ENCODE measurements at regions not wholly inside any gene's neighbourhood (a gene's known extent, or its start where the extent isn't known, plus 50 kb on each side); places are given as distances from the start of the nearest gene placed in this dataset.

GRCh38 chr2:104668631-104669030 lies 185.3 kb upstream of the POU3F3 start:
- DNase-seq = no peak

GRCh38 chr2:104673225-104673624 lies 180.7 kb upstream of the POU3F3 start:
- no peak for DNase-seq

GRCh38 chr2:104678181-104678580 lies 175.7 kb upstream of the POU3F3 start:
- DNase-seq = no peak

- peak in 1 of 58 donors; percentile 38 for DNase-seq
Measured at GRCh38 chr2:104685591-104685990, 168.3 kb upstream of the POU3F3 start.

- no peak for DNase-seq
Measured at GRCh38 chr2:104687147-104687546, 166.8 kb upstream of the POU3F3 start.

- DNase-seq = no peak
Measured at GRCh38 chr2:104690255-104690984, 163.5 kb upstream of the POU3F3 start.

GRCh38 chr2:104698276-104698675 lies 155.6 kb upstream of the POU3F3 start:
- no peak for DNase-seq

- peak in 53 of 58 donors; percentile 9 to 87 (median 59) for DNase-seq
Measured at GRCh38 chr2:104701411-104701911, 152.5 kb upstream of the POU3F3 start.

GRCh38 chr2:104702031-104702850 lies 151.7 kb upstream of the POU3F3 start:
- DNase-seq = peak in 19 of 58 donors; percentile 8 to 82 (median 29)

- peak in 2 of 58 donors; percentile 10 to 21 for DNase-seq
Measured at GRCh38 chr2:104703669-104704068, 150.2 kb upstream of the POU3F3 start.

GRCh38 chr2:104704496-104705245 lies 149.2 kb upstream of the POU3F3 start:
- DNase-seq = peak in 5 of 58 donors; percentile 5 to 15 (median 15)

GRCh38 chr2:104707056-104707455 lies 146.9 kb upstream of the POU3F3 start:
- no peak for DNase-seq

- no peak for DNase-seq
Measured at GRCh38 chr2:104708967-104709366, 144.9 kb upstream of the POU3F3 start.

GRCh38 chr2:104716061-104716460 lies 137.9 kb upstream of the POU3F3 start:
- no peak for DNase-seq

- DNase-seq = no peak
Measured at GRCh38 chr2:104733226-104733943, 120.5 kb upstream of the POU3F3 start.

GRCh38 chr2:104734937-104735586 lies 118.9 kb upstream of the POU3F3 start:
- no peak for DNase-seq

- no peak for DNase-seq
Measured at GRCh38 chr2:104736026-104736425, 117.9 kb upstream of the POU3F3 start.

GRCh38 chr2:104741860-104742259 lies 112.1 kb upstream of the POU3F3 start:
- no peak for DNase-seq

GRCh38 chr2:104744537-104744936 lies 109.4 kb upstream of the POU3F3 start:
- no peak for DNase-seq

- DNase-seq = no peak
Measured at GRCh38 chr2:104745846-104746245, 108.1 kb upstream of the POU3F3 start.

Data from anterior cingulate cortex (tissue), 58 donors.